HL-60 (cell line): ENCODE measurements at regions not wholly inside any gene's neighbourhood (a gene's known extent, or its start where the extent isn't known, plus 50 kb on each side); places are given as distances from the start of the nearest gene placed in this dataset.

Experiments
- DNase-seq, 2 experiments: peaks; one replicate each; pipeline ENCODE4 v3.0.0-alpha.2; 2010 to 2020; ENCODE audit warnings: low read depth in 1 of 2, low spot score in 1 of 2
- H3K27ac ChIP-seq: fragments of 250-450 bp; sonication (Bioruptor Pico); replicated peaks from 2 replicates; pipeline ENCODE4 v1.5.1; 2020; ENCODE audit warnings: mild to moderate bottlenecking, moderate library complexity
- H3K27me3 ChIP-seq: fragments of 250-450 bp; sonication (Bioruptor Pico); 2 replicates; pipeline ENCODE4 v1.5.1; 2021; ENCODE audit warnings: mild to moderate bottlenecking, moderate library complexity; ENCODE audit not compliant: insufficient read depth, poor library complexity, severe bottlenecking
- H3K4me3 ChIP-seq: replicated peaks from 2 replicates; pipeline ENCODE4 v1.5.1; 2011; ENCODE audit warnings: mild to moderate bottlenecking, control low read depth, low read length; ENCODE audit not compliant: insufficient read depth
- GABPA ChIP-seq: IDR thresholded peaks from 2 replicates; pipeline ENCODE4 v1.6.1; 2012; ENCODE audit warnings: low read depth
- POLR2AphosphoS5 ChIP-seq: IDR thresholded peaks from 2 replicates; pipeline ENCODE4 v1.6.1; 2012; ENCODE audit warnings: low read depth
- SPI1 ChIP-seq: IDR thresholded peaks from 2 replicates; pipeline ENCODE4 v1.6.1; 2012; ENCODE audit warnings: low read depth, mild to moderate bottlenecking, borderline replicate concordance
- TF ChIP-seq, protein P1 (sequence below): IDR thresholded peaks from 2 replicates; pipeline ENCODE4 v1.6.1; 2012; ENCODE audit warnings: low read depth; ENCODE audit not compliant: insufficient replicate concordance
- TF ChIP-seq, protein P2 (sequence below): IDR thresholded peaks from one replicate; pipeline ENCODE4 v1.5.1; 2011; ENCODE audit warnings: low read length, control low read depth, inconsistent platforms; ENCODE audit not compliant: insufficient read depth

DNA sequence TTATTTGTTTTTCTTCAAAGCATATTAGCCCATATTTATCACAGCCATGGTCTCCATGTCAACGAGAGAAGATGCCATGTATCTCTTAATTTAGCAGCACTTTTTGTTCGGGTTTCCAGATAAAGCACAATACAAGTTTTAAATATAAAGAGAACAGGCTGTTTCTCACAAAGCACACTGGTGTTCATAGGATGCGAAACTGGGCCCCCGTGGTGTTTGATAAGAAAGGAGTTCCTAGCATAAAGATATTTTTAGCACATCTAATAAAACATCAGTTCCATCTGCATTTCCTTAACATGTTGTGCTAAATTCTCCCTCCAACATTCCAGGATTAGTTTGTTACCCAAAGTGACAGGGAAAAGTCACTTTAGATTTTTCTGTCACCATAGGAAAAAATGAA, 72.4 kb upstream of the EDNRB start:
- H3K4me3 ChIP-seq = no peak overlapping the region
- DNase-seq = no peak
- TF ChIP-seq, protein P1, sequence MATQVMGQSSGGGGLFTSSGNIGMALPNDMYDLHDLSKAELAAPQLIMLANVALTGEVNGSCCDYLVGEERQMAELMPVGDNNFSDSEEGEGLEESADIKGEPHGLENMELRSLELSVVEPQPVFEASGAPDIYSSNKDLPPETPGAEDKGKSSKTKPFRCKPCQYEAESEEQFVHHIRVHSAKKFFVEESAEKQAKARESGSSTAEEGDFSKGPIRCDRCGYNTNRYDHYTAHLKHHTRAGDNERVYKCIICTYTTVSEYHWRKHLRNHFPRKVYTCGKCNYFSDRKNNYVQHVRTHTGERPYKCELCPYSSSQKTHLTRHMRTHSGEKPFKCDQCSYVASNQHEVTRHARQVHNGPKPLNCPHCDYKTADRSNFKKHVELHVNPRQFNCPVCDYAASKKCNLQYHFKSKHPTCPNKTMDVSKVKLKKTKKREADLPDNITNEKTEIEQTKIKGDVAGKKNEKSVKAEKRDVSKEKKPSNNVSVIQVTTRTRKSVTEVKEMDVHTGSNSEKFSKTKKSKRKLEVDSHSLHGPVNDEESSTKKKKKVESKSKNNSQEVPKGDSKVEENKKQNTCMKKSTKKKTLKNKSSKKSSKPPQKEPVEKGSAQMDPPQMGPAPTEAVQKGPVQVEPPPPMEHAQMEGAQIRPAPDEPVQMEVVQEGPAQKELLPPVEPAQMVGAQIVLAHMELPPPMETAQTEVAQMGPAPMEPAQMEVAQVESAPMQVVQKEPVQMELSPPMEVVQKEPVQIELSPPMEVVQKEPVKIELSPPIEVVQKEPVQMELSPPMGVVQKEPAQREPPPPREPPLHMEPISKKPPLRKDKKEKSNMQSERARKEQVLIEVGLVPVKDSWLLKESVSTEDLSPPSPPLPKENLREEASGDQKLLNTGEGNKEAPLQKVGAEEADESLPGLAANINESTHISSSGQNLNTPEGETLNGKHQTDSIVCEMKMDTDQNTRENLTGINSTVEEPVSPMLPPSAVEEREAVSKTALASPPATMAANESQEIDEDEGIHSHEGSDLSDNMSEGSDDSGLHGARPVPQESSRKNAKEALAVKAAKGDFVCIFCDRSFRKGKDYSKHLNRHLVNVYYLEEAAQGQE = no peak
- TF ChIP-seq, protein P2, sequence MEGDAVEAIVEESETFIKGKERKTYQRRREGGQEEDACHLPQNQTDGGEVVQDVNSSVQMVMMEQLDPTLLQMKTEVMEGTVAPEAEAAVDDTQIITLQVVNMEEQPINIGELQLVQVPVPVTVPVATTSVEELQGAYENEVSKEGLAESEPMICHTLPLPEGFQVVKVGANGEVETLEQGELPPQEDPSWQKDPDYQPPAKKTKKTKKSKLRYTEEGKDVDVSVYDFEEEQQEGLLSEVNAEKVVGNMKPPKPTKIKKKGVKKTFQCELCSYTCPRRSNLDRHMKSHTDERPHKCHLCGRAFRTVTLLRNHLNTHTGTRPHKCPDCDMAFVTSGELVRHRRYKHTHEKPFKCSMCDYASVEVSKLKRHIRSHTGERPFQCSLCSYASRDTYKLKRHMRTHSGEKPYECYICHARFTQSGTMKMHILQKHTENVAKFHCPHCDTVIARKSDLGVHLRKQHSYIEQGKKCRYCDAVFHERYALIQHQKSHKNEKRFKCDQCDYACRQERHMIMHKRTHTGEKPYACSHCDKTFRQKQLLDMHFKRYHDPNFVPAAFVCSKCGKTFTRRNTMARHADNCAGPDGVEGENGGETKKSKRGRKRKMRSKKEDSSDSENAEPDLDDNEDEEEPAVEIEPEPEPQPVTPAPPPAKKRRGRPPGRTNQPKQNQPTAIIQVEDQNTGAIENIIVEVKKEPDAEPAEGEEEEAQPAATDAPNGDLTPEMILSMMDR = no peak
- TF ChIP-seq POLR2AphosphoS5 (no peak), SPI1 (no peak), GABPA (no peak)
- no peak overlapping the region for H3K27ac ChIP-seq
- peaks cover 3% of the 10 kb centered on the region for H3K27me3 ChIP-seq

DNA sequence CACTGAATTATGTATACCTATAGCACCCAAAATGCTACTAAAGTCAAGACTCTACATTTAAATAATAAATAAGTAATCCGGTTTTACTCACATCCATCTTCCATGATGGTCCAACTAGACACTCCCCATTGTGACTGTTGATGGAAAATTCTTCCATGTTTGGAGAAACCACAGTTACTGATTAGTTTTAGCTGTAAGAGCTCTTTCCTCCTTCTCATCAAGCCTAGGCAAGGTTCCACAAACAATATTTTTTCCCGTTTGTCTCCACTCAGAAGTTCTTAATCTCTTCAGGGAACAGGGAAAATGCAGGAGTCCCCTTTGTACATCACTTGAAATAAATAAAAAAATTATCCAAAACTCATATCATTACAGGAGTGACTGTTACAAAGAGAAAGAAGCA, 70.7 kb upstream of the EDNRB start:
- H3K27ac ChIP-seq = no peak overlapping the region
- no peak overlapping the region for H3K4me3 ChIP-seq
- peaks cover 3% of the 10 kb centered on the region for H3K27me3 ChIP-seq
- DNase-seq = no peak
- TF ChIP-seq, protein P1 = no peak
- TF ChIP-seq POLR2AphosphoS5 (no peak), GABPA (no peak), SPI1 (no peak)
- TF ChIP-seq, protein P2 = no peak

DNA sequence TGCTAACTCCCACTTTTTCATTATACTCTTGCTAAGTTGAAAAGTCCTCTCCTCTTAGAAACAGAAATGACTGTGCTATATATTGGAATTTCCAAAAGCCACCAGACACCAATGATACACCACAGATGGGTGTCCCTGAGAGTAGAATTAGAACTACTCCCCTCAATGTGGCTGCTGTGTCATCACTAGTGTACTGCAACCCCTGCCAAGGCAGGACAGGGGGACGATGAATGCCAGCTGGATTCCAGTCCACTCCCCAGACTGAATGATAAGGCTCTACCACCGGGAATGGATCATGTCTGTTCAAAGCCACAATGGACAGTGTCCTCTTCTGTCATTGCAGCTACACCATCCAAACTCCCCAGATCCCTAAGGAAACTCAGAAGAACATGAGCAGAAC, 69.7 kb upstream of the EDNRB start:
- Histone ChIP-seq H3K4me3 (no peak overlapping the region), H3K27me3 (peaks cover 3% of the 10 kb centered on the region), H3K27ac (no peak overlapping the region)
- no peak for TF ChIP-seq GABPA
- TF ChIP-seq, protein P2 = no peak
- no peak for TF ChIP-seq POLR2AphosphoS5
- no peak for DNase-seq

DNA sequence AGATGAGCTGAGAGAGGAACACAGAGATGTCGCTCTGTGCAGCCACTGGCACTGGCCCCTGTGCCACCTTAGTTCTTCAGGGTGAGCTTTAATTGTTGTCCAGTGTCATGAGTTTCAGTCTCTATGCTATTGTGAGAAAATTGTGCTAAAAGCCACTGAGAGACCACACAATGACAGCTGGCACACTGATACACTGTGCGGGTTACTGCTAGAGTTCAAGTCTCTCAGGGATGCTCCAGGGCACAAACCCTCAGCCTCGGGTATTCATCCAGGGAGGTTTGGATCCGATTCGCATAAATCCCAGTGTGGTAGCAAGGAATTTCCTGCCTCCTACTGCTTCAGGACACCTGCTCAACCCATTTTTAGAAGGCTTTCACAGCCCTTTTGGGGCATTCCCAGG, 68.1 kb upstream of the EDNRB start:
- TF ChIP-seq, protein P2 = no peak
- TF ChIP-seq, protein P1 = no peak
- TF ChIP-seq SPI1 (no peak), POLR2AphosphoS5 (no peak), GABPA (no peak)
- Histone ChIP-seq H3K27ac (no peak overlapping the region), H3K4me3 (no peak overlapping the region), H3K27me3 (peaks cover 3% of the 10 kb centered on the region)
- DNase-seq = no peak
